CD4-positive, alpha-beta T cell (primary cell): ENCODE measurements at regions not wholly inside any gene's neighbourhood (a gene's known extent, or its start where the extent isn't known, plus 50 kb on each side); places are given as distances from the start of the nearest gene placed in this dataset.
"Not testable (repeated sequence)": the region's sequence is repeated elsewhere in the genome, so short reads cannot be mapped to it uniquely, and the experiment has no call there.

Experiments used
- ATAC-seq: fragments of 200-7000 bp; cut with Tn5 transposase; one replicate; pipeline ENCODE4 v1.10.0; 2022; ENCODE audit warnings: mild to moderate bottlenecking; ENCODE audit not compliant: poor library complexity
- CTCF ChIA-PET: fragments of 350-600 bp; sonication (Branson Sonifier 250); formaldehyde crosslinking; loops from one replicate; lab custom pipeline; 2021; ENCODE audit warnings: antibody characterized with exemption, inconsistent platforms; lab: Charles Lee
- POLR2A ChIA-PET: fragments of 350-600 bp; sonication (Branson Sonifier 250); formaldehyde crosslinking; loops from one replicate; lab custom pipeline; 2021; ENCODE audit warnings: antibody characterized with exemption, inconsistent platforms; lab: Charles Lee
- DNase-seq, 14 experiments: peaks; one replicate each; pipeline ENCODE4 v3.0.0-alpha.2; 2013 to 2020; ENCODE audit warnings: mixed read lengths in 2 of 14
- H3K27ac ChIP-seq, 2 donors: one replicate each; pipeline versions ENCODE4 v1.5.1 to v1.7.0; 2013; ENCODE audit warnings: low read length in 2 of 2, low read depth in 1 of 2, mild to moderate bottlenecking in 1 of 2
- H3K27me3 ChIP-seq, 2 experiments: 1 replicate in 1 of 2; 2 replicates in 1 of 2; pipeline versions ENCODE4 v1.6.1 to v1.7.0; 2013; ENCODE audit warnings: low read length in 2 of 2, control low read depth in 1 of 2, mild to moderate bottlenecking in 1 of 2, moderate library complexity in 1 of 2; ENCODE audit not compliant: insufficient read depth in 2 of 2, control insufficient read depth in 1 of 2
- H3K36me3 ChIP-seq: one replicate; pipeline ENCODE4 v1.6.1; 2013; ENCODE audit warnings: low read length, control low read depth; ENCODE audit not compliant: insufficient read depth
- H3K4me1 ChIP-seq: one replicate; pipeline ENCODE4 v1.6.1; 2013; ENCODE audit warnings: low read length, control low read depth; ENCODE audit not compliant: insufficient read depth
- H3K4me3 ChIP-seq: one replicate; pipeline ENCODE4 v1.5.1; 2013; ENCODE audit warnings: mild to moderate bottlenecking, low read length, moderate library complexity
- H3K9me3 ChIP-seq, 2 experiments: 1 replicate in 1 of 2; 2 replicates in 1 of 2; pipeline versions ENCODE4 v1.6.1 to v1.7.0; 2013; ENCODE audit warnings: low read length in 2 of 2, mild to moderate bottlenecking in 2 of 2, control low read depth in 1 of 2, moderate library complexity in 1 of 2; ENCODE audit not compliant: control insufficient read depth in 1 of 2, insufficient read depth in 1 of 2
- H3K27ac Mint-ChIP-seq: one replicate; pipeline ENCODE4 v1.8.0; 2020; ENCODE audit warnings: mixed read lengths
- H3K27me3 Mint-ChIP-seq: one replicate; pipeline ENCODE4 v1.8.0; 2021; ENCODE audit warnings: mixed read lengths
- H3K36me3 Mint-ChIP-seq: one replicate; pipeline ENCODE4 v1.8.0; 2021; ENCODE audit warnings: low read depth, mixed read lengths
- H3K4me1 Mint-ChIP-seq: one replicate; pipeline ENCODE4 v1.8.0; 2021; ENCODE audit warnings: low read depth, mixed read lengths
- H3K4me3 Mint-ChIP-seq: one replicate; pipeline ENCODE4 v1.8.0; 2020; ENCODE audit warnings: mild to moderate bottlenecking, mixed read lengths
- H3K9me3 Mint-ChIP-seq: one replicate; pipeline ENCODE4 v1.8.0; 2020; ENCODE audit warnings: mixed read lengths
- intact Hi-C, 2 experiments: fragments of 100-400 bp; cut with DNase I in 1 of 2; cut with micrococcal nuclease in 1 of 2; formaldehyde crosslinking; loops; one replicate each; pipeline versions ENCODE4 v1.15.1 to v1.9.0; 2023 to 2025; cut with DNase I, micrococcal nuclease
- TF ChIP-seq, protein P1 (sequence below): fragments of 200-600 bp; IDR thresholded peaks from one replicate; pipeline ENCODE4 v1.8.0; 2022; ENCODE audit warnings: antibody characterized with exemption, mild to moderate bottlenecking

DNA sequence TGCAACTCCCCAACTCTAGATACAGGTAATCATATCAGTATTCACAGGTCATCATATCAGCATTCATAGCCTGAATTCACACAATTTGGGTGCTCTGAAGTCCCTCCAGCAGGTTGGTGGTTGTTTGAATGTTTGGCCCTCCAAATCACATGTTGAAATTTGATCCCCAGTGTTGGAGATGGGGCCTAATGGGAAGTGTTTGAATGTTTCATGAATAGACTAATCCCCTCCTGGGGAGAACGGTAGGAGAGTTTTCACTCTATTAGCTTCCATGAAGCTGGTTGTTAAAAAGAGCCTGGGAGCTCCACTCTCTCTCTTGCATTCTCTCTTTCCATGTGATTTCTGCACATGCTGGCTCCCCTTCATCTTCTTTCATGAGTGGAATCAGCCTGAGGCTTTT, 288.6 kb upstream of the PCDH9 start:
- intact Hi-C loops, result no loop called here
- ATAC-seq (no peak), DNase-seq (no peak)
- CTCF ChIA-PET, result no interaction called here
- POLR2A ChIA-PET, result no interaction called here
- Mint-ChIP-seq H3K27ac (no peak overlapping the region), H3K36me3 (no peaks in the 10 kb centered on the region), H3K4me1 (no peaks in the 10 kb centered on the region), H3K4me3 (no peak overlapping the region), H3K27me3 (no peaks in the 10 kb centered on the region), H3K9me3 (peaks cover 7% of the 10 kb centered on the region)
- TF ChIP-seq, protein P1, sequence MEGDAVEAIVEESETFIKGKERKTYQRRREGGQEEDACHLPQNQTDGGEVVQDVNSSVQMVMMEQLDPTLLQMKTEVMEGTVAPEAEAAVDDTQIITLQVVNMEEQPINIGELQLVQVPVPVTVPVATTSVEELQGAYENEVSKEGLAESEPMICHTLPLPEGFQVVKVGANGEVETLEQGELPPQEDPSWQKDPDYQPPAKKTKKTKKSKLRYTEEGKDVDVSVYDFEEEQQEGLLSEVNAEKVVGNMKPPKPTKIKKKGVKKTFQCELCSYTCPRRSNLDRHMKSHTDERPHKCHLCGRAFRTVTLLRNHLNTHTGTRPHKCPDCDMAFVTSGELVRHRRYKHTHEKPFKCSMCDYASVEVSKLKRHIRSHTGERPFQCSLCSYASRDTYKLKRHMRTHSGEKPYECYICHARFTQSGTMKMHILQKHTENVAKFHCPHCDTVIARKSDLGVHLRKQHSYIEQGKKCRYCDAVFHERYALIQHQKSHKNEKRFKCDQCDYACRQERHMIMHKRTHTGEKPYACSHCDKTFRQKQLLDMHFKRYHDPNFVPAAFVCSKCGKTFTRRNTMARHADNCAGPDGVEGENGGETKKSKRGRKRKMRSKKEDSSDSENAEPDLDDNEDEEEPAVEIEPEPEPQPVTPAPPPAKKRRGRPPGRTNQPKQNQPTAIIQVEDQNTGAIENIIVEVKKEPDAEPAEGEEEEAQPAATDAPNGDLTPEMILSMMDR, result no peak
- no peaks in the 10 kb centered on the region for H3K27me3 ChIP-seq
- H3K27ac ChIP-seq, result no peak overlapping the region
- no peaks in the 10 kb centered on the region for H3K36me3 ChIP-seq
- H3K4me1 ChIP-seq, result no peaks in the 10 kb centered on the region
- H3K9me3 ChIP-seq, result no peaks in the 10 kb centered on the region
- H3K4me3 ChIP-seq, result no peak overlapping the region

DNA sequence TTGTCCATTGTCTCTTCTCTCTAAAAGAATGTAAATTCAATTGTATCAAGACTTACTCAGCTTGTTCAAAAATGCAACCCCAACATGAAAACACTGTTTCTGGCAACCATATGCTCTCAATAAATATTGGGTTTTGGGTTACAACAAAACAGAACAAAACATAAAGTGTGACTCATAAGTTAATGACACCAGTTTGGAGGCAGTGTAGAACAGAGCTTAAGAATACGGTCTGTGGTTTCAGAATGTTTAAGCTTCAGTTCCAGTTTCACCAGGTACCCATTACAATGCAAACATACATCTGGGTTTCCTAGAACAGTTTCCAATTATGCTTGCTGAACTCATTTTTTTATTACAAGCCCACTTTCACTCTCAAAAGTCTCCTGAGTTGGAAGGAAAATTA, 285.8 kb upstream of the PCDH9 start:
- ATAC-seq (no peak), DNase-seq (no peak)
- ChIA-PET CTCF (no interaction called here), POLR2A (no interaction called here)
- H3K4me1 ChIP-seq, result no peaks in the 10 kb centered on the region
- H3K4me1 Mint-ChIP-seq, result no peaks in the 10 kb centered on the region
- intact Hi-C loops, result no loop called here
- H3K27ac ChIP-seq, result no peak overlapping the region
- H3K27ac Mint-ChIP-seq, result no peak overlapping the region
- H3K36me3 ChIP-seq, result no peaks in the 10 kb centered on the region
- TF ChIP-seq, protein P1, result no peak
- no peaks in the 10 kb centered on the region for H3K27me3 ChIP-seq
- peaks cover 6% of the 10 kb centered on the region for H3K9me3 Mint-ChIP-seq
- no peak overlapping the region for H3K4me3 Mint-ChIP-seq
- H3K4me3 ChIP-seq, result no peak overlapping the region
- no peaks in the 10 kb centered on the region for H3K36me3 Mint-ChIP-seq
- H3K27me3 Mint-ChIP-seq, result no peaks in the 10 kb centered on the region
- no peaks in the 10 kb centered on the region for H3K9me3 ChIP-seq

DNA sequence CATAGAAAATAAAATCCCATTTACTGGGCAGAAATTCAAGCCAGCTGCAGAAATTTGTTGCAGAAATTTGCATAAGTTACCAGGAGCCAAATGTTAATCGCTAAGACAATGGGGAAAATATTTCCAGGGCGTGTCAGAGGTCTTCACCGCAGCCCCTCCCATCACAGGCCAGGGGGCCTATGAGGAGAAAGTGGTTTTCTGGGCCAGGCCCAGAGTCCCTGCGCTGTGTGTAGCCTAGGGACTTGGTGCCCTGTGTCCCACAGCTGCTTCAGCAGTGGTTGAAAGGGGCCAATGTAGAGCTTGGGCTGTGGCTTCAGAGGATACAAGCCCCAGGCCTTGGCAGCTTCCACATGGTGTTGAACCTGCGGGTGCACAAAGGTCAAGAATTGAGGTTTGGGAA, 278.9 kb upstream of the PCDH9 start:
- TF ChIP-seq, protein P1, result no peak
- Histone ChIP-seq H3K9me3 (peaks cover 0 to 7% of the 10 kb centered on the region in 2 experiments), H3K4me3 (no peak overlapping the region), H3K27me3 (no peaks in the 10 kb centered on the region), H3K36me3 (no peaks in the 10 kb centered on the region), H3K27ac (no peak overlapping the region), H3K4me1 (no peaks in the 10 kb centered on the region)
- H3K4me1 Mint-ChIP-seq, result no peaks in the 10 kb centered on the region
- DNase-seq (no peak), ATAC-seq (no peak)
- H3K4me3 Mint-ChIP-seq, result no peak overlapping the region
- ChIA-PET POLR2A (no interaction called here), CTCF (no interaction called here)
- no peak overlapping the region for H3K27ac Mint-ChIP-seq
- intact Hi-C loops, result no loop called here
- no peaks in the 10 kb centered on the region for H3K27me3 Mint-ChIP-seq
- H3K9me3 Mint-ChIP-seq, result no peaks in the 10 kb centered on the region
- H3K36me3 Mint-ChIP-seq, result no peaks in the 10 kb centered on the region

DNA sequence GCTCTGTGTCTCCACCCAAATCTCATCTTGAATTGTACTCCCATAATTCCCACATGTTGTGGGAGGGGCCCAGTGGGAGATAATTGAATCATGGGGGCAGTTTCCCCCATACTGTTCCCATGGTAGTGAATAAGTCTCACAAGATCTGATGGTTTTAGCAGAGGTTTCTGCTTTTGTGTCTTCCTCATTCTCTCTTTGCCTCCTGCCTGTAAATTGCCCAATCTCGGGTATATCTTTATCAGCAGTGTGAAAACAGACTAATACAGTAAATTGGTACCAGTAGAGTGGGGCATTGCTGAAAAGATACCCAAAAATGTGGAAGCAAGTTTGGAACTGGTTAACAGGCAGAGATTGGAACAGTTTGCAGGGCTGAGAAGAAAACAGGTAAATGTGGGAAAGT, 278.1 kb upstream of the PCDH9 start:
- POLR2A ChIA-PET, H3K27me3 Mint-ChIP-seq, H3K4me3 ChIP-seq, H3K36me3 Mint-ChIP-seq, CTCF ChIA-PET, H3K4me3 Mint-ChIP-seq, intact Hi-C loops, H3K9me3 Mint-ChIP-seq, H3K27ac ChIP-seq, H3K4me1 Mint-ChIP-seq, H3K4me1 ChIP-seq, H3K36me3 ChIP-seq, H3K9me3 ChIP-seq, DNase-seq, ATAC-seq, H3K27ac Mint-ChIP-seq, H3K27me3 ChIP-seq: not testable (repeated sequence)
